HCT116 (cell line): ENCODE measurements at regions not wholly inside any gene's neighbourhood (a gene's known extent, or its start where the extent isn't known, plus 50 kb on each side); places are given as distances from the start of the nearest gene placed in this dataset.

Experiments
- EZH2 ChIP-seq: fragments of 200-600 bp; sonication (generic); IDR thresholded peaks from 2 replicates; pipeline ENCODE4 v1.6.1; 2017; ENCODE audit warnings: antibody characterized with exemption, mixed run types
- EZH2phosphoT487 ChIP-seq: fragments of 200-600 bp; IDR thresholded peaks from 2 replicates; pipeline ENCODE4 v1.6.1; 2018; ENCODE audit warnings: antibody characterized with exemption, borderline replicate concordance
- POLR2A ChIP-seq: IDR thresholded peaks from 2 replicates; pipeline ENCODE4 v1.7.0; 2011; ENCODE audit warnings: borderline replicate concordance; ENCODE audit not compliant: insufficient read depth, insufficient read length; ENCODE audit errors: extremely low read depth
- SIN3A ChIP-seq: IDR thresholded peaks from 2 replicates; pipeline ENCODE4 v1.6.1; 2012; ENCODE audit warnings: low read depth
- TCF7L2 ChIP-seq: IDR thresholded peaks from 2 replicates; pipeline ENCODE4 v1.7.0; 2011; ENCODE audit warnings: borderline replicate concordance, inconsistent platforms; ENCODE audit not compliant: insufficient read depth, insufficient read length; ENCODE audit errors: extremely low read depth
- ZFX ChIP-seq: fragments of 450-650 bp; IDR thresholded peaks from 2 replicates; pipeline ENCODE4 v1.6.1; 2017
- ZNF274 ChIP-seq: fragments of 200-500 bp; sonication (Bioruptor generic); IDR thresholded peaks from 2 replicates; pipeline ENCODE4 v1.6.1; 2014; ENCODE audit warnings: mild to moderate bottlenecking, low read depth, low read length, inconsistent platforms
- TF ChIP-seq, protein P1 (sequence below), 3 experiments: fragments of 200-600 bp in 1 of 3; sonication (generic) in 1 of 3; IDR thresholded peaks in 2 of 3; conservative IDR thresholded peaks in 1 of 3; 2 replicates each; pipeline ENCODE4 v1.5.1; 2012 to 2017; ENCODE audit warnings: low read depth in 2 of 3, low read length in 2 of 3, antibody characterized with exemption in 1 of 3, borderline replicate concordance in 1 of 3, control low read depth in 1 of 3, mild to moderate bottlenecking in 1 of 3, mixed read lengths in 1 of 3, mixed run types in 1 of 3, moderate library complexity in 1 of 3; ENCODE audit not compliant: insufficient read depth in 1 of 3
- TF ChIP-seq, protein P2 (sequence below): IDR thresholded peaks from 2 replicates; pipeline ENCODE4 v1.6.1; 2012

DNA sequence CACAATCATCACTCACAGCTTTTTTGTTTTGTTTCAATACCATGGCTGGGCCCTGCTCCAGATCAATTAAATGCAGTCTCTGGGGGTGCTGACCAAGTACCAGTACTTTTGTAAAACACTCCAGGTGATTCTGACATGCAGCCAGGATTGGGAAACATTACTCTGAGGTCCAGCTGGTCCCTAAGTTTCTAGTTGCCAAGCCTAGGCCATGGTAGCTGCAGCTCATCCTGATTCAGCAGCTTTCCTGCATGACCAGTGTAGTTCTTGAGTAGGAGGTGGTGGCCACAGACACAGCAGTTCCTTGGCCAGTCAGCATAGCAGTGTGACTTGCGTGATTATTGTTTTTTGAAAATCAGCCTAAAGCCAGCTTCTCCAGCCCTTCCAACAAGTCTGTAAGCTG is 859.1 kb downstream of the DIAPH3 start:
- TF ChIP-seq TCF7L2 (no peak), EZH2 (no peak), POLR2A (no peak), EZH2phosphoT487 (no peak), SIN3A (no peak), ZFX (no peak), ZNF274 (no peak)
- TF ChIP-seq, protein P1, sequence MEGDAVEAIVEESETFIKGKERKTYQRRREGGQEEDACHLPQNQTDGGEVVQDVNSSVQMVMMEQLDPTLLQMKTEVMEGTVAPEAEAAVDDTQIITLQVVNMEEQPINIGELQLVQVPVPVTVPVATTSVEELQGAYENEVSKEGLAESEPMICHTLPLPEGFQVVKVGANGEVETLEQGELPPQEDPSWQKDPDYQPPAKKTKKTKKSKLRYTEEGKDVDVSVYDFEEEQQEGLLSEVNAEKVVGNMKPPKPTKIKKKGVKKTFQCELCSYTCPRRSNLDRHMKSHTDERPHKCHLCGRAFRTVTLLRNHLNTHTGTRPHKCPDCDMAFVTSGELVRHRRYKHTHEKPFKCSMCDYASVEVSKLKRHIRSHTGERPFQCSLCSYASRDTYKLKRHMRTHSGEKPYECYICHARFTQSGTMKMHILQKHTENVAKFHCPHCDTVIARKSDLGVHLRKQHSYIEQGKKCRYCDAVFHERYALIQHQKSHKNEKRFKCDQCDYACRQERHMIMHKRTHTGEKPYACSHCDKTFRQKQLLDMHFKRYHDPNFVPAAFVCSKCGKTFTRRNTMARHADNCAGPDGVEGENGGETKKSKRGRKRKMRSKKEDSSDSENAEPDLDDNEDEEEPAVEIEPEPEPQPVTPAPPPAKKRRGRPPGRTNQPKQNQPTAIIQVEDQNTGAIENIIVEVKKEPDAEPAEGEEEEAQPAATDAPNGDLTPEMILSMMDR (IDR thresholded peaks at IDR 0.05 in 2 of 3, conservative IDR thresholded peaks at IDR 0.05 in 1 of 3; ENCODE audit: borderline replicate concordance in 1 of 3, insufficient read depth in 1 of 3, low read depth in 2 of 3, low read length in 2 of 3) = no peak
- TF ChIP-seq, protein P2, sequence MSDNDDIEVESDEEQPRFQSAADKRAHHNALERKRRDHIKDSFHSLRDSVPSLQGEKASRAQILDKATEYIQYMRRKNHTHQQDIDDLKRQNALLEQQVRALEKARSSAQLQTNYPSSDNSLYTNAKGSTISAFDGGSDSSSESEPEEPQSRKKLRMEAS = no peak
